Epithelial cell of esophagus (primary cell): ENCODE measurements at regions not wholly inside any gene's neighbourhood (a gene's known extent, or its start where the extent isn't known, plus 50 kb on each side); places are given as distances from the start of the nearest gene placed in this dataset.

Source experiments
- DNase-seq: peaks from one replicate; pipeline ENCODE4 v3.0.0; 2010; ENCODE audit warnings: low read depth
- H3K4me3 ChIP-seq: 2 replicates; pipeline ENCODE4 v1.5.1; 2011; ENCODE audit warnings: mild to moderate bottlenecking, low read length, control low read depth
- TF ChIP-seq, protein P1 (sequence below): IDR thresholded peaks from 2 replicates; pipeline ENCODE4 v1.5.1; 2011; ENCODE audit warnings: low read depth, mild to moderate bottlenecking, low read length, control low read depth, inconsistent platforms; ENCODE audit not compliant: insufficient read depth; ENCODE audit errors: missing control alignments

DNA sequence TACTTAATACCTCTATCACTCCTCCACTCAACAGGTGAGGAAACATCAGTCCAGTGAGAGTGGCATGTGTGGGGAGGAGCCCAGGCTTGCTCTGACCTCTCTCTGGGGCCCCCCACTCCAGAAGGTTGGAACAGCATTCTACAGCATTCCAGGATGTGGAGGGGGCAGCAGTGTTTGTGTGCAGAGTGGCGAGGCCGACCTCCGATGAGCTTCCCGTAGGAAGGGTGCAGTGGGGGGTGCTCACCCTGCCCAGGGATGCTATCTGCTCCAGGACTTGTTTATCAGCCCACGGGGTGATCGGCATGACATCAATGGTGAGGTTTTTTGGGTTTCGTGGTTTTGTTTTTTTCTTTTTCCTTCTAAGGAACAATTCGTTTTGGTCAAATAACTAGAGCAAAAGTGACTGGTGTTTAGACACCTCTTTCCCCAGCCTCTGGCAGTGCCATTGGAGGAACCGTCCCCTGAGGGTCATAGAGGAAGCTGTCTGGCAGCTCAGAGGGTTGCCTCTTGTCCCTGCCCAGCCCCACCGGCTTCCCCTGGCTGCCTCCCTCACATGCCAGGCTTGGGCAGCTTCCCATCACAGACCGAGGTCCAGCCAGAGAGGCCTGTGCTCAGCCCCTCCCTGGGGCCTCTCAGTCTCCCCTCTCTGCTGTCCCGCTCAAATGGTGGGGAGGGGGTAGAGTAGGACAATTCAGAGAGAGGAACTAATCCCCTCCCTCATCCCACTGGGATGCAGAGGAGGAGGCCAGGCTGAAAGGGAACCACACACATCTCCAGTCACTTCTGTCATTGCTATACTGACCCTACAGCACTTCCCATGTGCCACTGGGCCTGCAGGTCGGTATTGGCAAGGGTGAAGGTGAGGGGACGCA is 96.5 kb downstream of the ZFP36L2 start:
- DNase-seq: no peak
- no peak overlapping the region for H3K4me3 ChIP-seq
- TF ChIP-seq, protein P1, sequence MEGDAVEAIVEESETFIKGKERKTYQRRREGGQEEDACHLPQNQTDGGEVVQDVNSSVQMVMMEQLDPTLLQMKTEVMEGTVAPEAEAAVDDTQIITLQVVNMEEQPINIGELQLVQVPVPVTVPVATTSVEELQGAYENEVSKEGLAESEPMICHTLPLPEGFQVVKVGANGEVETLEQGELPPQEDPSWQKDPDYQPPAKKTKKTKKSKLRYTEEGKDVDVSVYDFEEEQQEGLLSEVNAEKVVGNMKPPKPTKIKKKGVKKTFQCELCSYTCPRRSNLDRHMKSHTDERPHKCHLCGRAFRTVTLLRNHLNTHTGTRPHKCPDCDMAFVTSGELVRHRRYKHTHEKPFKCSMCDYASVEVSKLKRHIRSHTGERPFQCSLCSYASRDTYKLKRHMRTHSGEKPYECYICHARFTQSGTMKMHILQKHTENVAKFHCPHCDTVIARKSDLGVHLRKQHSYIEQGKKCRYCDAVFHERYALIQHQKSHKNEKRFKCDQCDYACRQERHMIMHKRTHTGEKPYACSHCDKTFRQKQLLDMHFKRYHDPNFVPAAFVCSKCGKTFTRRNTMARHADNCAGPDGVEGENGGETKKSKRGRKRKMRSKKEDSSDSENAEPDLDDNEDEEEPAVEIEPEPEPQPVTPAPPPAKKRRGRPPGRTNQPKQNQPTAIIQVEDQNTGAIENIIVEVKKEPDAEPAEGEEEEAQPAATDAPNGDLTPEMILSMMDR: no peak

DNA sequence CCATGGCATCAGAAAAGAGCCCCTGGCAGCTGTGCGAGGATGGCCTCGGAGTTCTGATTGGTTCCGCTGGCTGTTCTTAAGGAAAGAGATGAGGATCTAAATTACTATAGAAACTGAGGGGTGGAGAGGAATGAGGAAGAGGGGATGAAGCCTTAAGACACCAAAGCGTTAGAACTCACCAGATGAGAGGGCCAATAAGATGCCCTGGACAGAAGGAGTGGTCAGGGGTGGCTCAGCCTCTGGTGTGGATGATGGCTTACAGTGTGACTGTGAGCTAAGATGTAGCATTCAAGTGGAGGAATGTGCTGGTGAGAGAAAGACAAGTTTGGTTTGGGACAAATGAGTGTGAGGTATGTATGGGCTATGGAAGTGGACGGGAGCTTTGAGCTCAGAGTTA is 97.8 kb downstream of the ZFP36L2 start:
- H3K4me3 ChIP-seq: no peak overlapping the region
- DNase-seq: no peak
- TF ChIP-seq, protein P1: no peak

DNA sequence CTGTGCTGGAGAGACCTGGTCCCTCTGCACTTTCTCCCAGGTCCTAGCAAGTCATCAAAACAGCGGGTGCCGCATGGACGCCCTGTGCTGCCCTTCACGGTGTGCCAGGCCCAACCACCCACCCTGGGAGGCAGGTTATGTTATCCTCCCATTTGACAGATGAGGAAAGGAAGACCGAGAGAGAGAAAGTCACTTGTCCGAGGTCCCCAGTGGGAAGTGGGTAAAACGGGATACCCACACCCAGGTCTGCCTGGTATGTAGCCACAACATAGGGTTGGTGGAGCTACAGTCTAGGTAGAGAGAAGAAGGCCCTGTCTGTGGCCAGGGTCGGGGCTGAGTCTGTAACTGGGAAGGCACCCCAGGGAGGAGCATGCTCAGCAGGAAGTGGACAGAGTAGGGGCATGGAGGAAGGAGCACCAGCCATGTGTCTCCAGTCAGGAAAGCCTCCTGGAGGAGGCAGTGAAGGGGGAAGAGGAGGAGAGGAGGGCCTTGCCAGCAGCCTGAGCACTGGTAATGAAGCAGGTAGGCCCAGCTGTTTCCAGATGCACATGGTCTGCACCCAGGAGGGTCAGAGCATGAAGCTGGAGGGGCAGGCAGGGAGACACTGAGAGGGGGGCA is 98.4 kb downstream of the ZFP36L2 start:
- no peak for DNase-seq
- H3K4me3 ChIP-seq: no peak overlapping the region
- TF ChIP-seq, protein P1: no peak

DNA sequence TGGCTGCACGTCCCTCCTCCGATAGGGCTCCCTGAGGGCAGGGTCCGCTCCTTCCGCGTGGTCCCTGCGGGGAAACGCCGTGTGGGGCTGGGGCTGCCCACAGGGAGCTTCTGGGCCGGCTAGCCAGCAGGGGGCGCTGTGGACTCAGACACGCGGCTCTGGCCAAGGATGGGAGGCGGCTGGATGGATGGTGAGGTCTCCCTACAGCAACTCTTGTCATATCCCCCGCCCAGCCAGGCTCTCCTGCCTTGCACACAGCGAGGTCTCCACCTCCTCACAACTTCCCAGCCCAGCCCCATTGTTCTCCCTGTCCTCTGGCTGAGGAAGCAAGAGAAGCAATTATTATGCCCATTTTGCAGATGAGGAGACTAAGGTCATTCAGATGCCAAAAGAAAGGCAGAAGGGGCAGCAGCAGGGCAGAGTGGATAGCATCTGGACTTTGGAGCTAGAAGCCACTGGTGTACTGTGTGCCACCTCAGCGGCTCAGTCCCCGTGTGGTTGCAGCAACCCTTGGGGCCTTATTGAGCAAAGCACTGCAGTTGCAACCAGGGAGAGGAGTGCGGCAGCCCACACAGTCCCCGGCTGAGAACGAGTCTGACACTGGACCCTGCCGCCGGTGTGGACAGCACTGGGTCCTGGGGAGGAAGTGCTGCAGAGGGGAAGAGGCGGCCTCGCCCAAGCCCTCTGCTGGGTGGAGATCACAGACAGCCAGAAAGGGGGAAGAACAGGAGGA is 99.0 kb downstream of the ZFP36L2 start:
- TF ChIP-seq, protein P1: peak; percentile 35
- DNase-seq: peak; percentile 27
- H3K4me3 ChIP-seq: no peak overlapping the region

DNA sequence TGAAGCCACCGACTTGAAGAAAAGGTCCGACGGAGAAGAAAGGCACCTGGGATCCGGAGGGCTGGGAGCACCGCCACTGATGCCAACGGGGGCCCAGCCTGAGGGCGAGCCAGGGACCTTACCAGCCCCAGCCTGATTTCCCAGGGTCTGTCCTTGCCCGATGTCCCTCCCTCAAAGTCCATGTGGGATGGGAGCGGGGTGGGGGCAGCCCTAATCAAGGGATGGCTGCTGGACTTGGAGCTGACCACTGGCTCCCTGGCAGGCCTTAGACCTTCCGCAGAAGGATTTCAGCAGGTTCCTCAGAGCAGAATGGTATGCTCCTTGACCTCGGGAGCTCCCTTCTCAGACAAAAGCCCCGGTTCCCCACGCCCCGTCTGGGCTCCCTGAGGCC is 99.6 kb downstream of the ZFP36L2 start:
- TF ChIP-seq, protein P1: no peak
- no peak for DNase-seq
- H3K4me3 ChIP-seq: no peak overlapping the region

DNA sequence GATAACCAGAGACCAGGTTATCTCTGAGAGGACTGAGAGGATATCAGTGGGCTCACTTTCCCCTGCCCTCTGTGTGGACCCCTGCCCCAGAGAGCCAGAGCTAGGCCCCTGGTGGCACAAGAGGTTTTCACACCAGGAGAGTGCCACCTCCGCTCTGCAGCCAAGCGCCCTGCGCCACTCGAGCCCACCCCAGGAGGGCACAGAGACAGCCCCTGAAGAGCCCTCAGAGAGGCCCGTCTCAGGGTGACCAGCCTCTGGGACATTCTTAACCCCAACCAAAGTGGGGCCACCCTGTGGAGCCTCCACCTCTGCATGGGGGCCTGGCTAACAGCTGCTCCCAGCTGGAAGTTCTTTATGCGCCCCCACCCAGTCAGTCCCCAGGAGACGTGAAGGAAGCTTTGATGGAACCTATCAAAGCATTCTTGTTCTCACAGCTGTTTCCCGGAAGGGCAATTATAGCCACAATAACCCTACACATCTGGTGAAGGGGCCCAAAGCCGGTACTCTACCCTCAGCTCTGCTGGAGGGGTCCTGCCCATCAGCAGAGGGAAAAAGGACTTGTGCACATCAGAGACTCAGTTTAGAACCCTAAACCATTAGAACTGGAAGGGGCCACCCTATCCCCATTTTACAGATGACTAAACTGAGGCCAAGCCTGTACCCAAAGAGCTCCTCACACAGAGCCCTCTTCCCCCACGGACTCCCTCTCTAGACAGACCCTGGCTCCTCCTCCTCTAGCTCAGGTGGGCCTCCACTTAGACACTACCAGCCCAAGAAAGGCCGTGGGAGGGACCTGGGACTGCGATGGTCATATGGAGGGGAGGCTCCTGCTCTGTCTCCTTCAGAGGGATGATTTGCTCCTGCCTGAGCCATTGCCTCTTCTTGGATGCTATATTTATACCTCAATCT is 101.1 kb downstream of the ZFP36L2 start:
- TF ChIP-seq, protein P1: no peak
- no peak for DNase-seq
- H3K4me3 ChIP-seq: no peak overlapping the region
